ENCODE measurements at regions not wholly inside any gene's neighbourhood (a gene's known extent, or its start where the extent isn't known, plus 50 kb on each side); places are given as distances from the start of the nearest gene placed in this dataset.

- TF ChIP-seq CTCF (IDR thresholded peaks at IDR 0.05) (no peak), POLR2A (IDR thresholded peaks at IDR 0.05) (no peak)
These were observed 1035.9 kb downstream of the TUSC7 start for GRCh38 chr3:117745516-117745915.

All from Peyer's patch (tissue), 4 donors.